CD4-positive, alpha-beta T cell treated with Interleukin-21 for 1 hour (primary cell): ENCODE measurements at regions not wholly inside any gene's neighbourhood (a gene's known extent, or its start where the extent isn't known, plus 50 kb on each side); places are given as distances from the start of the nearest gene placed in this dataset.
A peak's percentile ranks its signal among the peaks of the same experiment; 100 is the strongest.

Source experiments
- DNase-seq: peaks from one replicate; pipeline ENCODE4 v3.0.0-alpha.2; 2020

- no peak for DNase-seq
Measured at GRCh38 chr2:61721382-61721781, 132.5 kb downstream of the FAM161A start.

GRCh38 chr2:61720911-61721310, 132.9 kb downstream of the FAM161A start:
- no peak for DNase-seq

DNA sequence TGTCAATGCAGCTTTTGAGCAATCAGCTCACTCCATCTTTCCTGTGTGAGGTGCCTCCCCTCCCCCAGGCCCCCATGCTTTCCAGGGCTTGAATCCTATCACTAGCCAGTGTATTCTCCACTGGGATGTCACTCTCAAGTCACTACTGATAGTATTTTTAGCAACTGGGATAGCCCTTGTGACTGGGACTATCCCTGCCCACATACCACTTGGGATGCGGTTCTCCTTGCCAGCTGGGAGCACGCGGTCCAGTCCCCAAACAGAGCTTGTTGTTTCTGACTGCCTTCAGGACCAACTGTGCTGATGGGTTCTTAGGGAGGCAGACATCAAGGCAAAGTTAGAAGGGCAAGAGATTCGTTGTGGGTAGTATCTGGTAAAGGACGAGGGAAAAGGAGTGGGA, 134.9 kb downstream of the FAM161A start:
- no peak for DNase-seq

GRCh38 chr2:61715506-61715905, 138.4 kb downstream of the FAM161A start:
- DNase-seq: no peak

- DNase-seq: no peak
Measured at GRCh38 chr2:61714210-61714609, 139.7 kb downstream of the FAM161A start.

GRCh38 chr2:61713457-61713856, 140.4 kb downstream of the FAM161A start:
- no peak for DNase-seq

GRCh38 chr2:61712060-61712459, 141.8 kb downstream of the FAM161A start:
- DNase-seq: no peak

DNA sequence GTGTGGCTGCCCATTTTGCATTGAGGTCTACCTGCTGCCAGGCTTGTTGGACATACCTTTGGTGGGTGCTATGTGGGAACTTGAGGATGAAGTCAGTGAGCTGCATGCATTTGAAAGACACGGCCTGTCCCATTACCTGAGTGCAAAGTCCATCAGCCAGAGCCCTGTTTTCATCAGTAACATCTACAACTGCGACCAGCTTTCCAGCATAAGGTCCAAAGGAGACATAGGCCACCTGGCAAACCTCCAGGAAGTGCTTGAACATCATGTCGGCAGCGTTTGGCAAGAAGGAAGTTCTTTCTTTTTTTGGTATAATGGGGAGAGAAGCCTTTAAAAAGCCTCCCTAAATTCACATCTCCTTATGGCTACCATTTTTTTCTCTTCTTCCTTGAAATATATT, 143.1 kb downstream of the FAM161A start:
- no peak for DNase-seq

GRCh38 chr2:61707984-61708852, 145.6 kb downstream of the FAM161A start:
- no peak for DNase-seq

DNA sequence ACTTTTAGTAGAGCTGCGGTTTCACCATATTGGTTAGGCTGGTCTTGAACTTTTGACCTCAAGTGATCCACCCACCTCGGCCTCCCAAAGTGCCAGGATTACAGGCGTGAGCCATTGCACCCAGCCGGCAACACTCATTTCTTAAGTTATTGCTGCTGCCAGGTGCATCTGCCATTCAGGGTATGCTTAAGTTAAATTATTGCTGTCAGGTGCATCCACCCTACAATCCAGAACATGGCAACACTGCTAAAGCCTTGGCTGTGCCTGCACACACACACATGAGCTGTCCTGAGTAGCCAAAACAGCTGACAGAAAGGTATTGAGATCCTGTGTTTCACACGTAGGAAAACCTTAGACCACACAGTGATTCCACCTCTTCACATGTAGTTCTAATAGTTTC, 148.2 kb downstream of the FAM161A start:
- no peak for DNase-seq

DNA sequence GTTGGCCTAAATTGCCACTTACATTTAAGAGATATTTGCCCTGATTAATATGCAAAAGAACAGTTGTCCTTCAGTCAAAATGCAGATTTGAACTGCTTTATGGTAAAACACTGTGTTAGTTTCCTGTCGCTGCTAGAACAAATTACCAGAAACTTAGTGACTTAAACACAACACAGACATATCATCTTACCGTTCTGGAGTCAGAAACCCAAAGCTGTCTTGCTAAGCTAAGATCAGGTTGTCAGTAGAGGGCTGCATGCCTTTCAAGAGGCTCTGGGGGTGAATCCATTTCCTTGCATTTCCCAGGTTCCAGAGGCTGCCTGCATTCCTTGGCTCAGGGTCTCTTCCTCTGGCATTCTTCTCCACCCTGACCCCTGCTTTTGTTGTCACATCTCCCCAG, 149.5 kb downstream of the FAM161A start:
- DNase-seq: no peak

DNA sequence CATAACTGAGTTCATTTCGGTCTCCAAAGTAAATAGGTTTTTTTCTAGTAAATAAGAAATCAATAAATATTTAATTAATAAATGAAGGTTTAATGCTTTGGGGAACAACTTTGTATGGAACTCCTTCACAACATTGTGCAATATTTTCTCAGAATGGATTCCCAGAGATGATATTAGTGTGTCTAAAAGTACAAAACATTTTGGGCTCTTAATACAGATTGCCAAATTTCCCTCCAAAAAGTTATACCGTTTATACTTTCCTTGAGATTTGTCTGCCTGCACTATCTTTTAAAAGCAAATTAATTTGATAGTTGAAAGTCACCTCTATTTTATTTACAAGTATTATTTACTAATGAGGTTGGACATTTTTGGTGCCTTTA, 151.8 kb downstream of the FAM161A start:
- no peak for DNase-seq

GRCh38 chr2:61700464-61700863, 153.4 kb downstream of the FAM161A start:
- DNase-seq: no peak

DNA sequence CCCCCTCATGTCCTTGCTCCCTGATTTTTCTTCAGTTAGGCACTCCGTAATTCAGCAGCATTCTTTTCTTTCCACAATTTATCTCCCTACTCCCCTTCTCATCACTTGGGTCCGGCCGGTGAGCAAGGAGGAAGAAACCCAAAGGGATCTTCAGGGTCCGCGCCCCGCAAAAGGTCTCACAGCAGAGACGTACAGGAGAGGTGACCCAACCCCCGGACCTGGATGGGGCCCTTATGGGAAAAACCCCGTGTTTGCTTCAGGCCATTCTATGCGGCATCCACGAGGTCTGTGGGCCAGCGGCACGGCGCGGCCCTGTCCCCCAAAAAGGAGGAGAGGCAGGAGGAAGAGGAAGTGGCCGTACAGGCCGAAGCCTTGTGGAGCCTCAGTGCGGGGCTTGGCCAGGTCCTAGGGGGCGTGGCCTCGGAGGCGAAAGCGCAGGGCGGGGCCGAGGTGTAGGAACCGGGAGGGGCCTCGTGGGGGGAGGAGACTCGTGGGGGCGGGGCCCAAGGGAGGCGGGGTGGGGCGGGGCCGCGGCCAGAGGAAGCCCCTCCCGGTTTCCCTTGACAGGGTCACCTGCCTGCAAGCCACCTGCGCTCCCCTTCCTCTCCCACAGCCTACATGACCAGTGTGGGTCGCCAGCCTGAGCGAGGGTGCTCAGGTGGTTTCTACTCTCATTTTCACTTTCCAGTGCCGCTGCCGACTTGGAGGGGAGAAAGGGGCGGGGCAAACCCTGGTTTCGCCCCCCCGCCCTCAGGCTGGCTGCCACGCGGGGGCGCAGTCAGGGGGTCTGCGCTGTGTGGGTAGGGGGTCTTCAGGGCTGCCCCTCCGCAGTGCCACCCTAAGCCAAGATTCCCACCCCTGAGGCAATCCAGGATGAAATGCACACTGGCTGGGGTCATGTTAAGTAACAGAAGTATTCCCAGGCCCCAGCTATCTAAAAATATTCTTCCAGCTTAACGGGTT, 156.4 kb upstream of the XPO1 start:
- DNase-seq: peak; percentile 86

DNA sequence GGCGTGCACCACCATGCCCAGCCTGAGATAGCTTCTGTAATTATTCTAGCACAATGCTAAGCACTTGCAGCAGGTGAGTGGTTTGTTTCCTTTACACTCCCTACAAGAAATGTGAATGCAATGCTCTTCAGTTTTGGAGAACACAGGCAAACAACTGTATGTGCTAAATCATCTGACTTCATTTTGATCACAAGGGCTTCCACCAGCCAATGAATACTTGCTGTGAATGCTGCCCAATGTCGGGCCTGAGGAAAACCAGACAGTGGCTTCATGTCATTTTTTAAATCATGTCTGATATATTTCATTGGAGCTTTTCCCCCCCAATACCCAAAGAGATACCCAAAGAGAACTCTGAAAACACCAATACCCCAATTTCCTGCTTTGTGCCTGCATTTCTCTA, 155.6 kb upstream of the XPO1 start:
- DNase-seq: peak; percentile 4

DNA sequence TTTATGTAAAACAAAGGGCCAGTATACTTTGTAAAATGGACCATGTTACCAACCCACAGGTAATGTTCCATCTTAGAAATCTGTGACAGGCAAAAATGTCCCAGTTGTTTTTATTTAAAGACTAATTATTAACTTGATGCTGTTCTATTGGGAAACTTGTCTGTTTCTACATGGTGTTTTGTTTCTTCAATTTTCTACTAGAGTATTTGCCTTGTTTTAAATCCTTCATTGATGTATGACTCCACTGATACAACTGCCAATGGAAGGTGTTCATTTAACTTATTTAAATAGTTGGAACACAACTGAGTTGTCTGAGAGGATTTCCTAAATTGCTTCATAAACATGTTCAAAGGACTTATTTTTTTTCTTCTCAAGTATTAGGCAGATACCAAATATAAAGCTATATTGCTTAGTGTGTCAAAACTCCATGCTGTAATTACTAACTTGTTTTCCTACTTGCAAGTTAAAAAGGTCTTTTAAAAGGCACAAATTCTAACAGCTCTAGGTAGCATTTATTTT, 152.0 kb upstream of the XPO1 start:
- DNase-seq: no peak

DNA sequence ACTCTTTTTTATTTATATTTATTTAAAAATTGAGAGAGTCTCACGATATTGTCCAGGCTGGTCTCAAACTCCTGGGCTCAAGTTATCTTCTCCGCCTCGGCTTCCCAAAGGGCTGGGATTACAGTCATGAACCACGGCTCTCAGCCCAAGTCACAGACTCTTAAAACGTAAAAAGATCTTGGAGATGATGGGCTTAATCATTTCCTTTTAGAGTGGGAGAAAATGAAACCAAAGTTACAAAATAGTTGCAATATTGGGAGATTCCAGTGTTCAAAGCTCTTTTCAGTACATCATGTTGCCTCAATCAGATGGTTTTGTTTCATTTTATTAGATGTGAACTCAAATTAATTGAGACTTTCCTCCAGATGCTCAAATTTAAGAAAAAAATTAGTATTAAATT, 151.4 kb upstream of the XPO1 start:
- DNase-seq: no peak

DNA sequence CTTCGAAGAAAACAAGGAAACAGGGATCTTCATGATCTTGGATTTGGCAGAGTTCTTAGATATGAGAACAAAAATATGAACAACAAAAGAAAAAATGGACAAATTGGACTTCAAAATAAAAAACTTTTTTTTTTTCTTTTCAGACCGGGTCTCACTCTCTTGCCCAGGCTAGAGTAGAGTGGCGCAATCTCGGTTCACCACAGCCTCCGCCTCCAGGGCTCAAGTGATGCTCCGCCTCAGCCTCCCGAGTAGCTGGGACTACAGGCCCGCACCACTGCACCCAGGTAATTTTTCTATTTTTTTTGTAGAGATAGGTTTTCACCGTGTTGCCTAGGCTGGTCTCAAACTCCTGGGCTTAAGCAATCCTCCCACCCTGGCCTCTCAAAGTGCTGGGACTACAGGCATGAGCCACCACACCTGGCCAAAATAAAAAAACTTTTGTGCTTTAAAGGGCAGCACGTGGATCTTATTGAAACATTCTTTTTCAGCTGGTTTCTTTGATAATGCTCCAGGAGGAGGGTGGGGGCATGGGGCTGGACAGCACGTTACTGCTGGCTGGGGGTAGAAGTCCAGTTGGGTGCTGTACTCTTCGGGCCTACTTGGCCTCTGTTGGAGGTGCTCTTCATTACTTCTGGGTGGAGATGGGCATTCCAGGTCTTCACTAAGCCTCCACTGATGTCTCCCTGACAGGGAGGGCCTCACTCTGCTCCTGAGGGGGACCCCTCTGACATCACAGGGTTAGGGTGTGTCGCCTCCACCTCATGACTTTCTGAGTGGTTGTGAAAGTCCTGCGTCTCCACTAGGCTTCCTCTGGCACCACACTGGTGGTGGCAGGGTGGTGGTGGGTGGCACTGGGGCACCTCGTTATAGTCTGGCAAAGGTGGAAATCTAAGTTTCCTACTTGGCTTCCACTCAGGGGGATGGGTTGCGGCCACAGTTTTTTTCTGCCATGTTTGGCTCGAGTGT, 150.5 kb upstream of the XPO1 start:
- no peak for DNase-seq

DNA sequence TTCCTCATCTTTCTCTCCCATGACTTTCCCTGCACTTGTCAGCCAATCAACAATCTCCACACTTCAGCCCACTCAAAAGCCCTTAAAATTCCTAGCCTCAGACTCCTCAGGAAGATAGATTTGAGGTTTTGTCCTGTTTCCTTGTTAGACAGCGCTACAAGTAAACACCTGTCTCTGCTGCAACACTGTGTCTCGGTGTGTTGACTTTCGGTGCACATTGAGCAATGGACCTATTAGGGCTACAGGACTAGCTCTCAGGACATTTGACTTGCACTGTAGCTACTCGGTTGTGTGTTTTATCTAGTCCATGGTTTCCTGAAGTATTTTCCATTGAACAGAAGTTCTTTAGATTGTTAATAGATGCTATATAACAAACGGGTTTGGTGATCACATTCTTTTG, 140.9 kb upstream of the XPO1 start:
- DNase-seq: no peak

DNA sequence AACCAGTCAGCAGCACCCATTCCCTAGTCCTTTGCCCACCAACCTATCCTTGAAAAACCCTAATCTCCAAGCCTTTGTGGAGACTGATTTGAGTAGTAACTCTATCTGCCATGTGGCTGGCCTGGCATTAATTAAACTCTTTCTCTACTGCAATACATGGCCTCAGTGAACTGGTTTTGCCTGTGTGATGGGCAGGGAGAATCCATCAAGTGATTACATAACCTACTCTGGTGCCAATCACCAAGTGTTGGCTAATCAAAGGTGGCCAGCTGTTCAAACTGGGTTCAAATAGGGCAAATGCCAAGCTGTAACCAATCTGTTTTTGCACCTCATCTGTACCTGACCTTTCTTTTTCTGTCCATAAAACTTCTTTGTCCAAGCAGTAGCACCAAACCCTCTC, 139.8 kb upstream of the XPO1 start:
- no peak for DNase-seq

DNA sequence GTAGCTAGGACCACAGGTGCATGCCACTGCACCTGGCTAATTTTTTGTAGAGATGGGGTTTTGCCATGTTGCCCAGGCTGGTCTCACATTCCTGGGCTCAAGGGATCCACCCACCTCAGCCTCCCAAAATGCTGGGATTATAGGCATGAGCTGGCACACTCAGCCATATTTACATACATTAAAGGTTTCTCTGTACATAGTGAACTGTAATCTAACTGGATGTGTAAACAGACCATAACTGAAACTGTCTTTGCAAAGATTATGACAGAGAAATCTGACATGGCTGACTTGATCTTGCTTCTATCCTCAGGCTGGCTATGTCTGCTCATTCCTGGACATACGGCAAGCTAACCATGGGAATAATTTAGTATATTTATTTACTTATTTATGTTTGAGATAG, 139.2 kb upstream of the XPO1 start:
- no peak for DNase-seq

DNA sequence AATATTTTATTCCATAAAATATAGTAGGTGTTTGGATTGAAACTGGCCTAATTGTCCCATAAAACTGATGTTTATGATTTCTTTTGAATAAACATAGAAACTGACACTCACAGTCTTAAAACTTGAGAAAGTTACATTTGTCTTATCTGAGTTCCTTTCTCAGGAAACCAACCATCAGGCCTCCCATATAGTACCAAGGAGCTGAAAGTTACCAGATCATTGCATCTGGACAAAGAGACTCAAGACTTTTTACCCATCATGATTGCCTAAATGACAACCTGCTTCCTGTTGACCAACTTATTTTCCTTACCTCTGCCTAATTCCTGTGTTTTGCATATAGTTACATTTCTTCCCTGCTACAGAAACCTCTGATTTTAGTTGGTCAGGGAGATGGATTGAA, 137.0 kb upstream of the XPO1 start:
- DNase-seq: no peak
